ENCODE measurements at regions not wholly inside any gene's neighbourhood (a gene's known extent, or its start where the extent isn't known, plus 50 kb on each side); places are given as distances from the start of the nearest gene placed in this dataset.

DNA sequence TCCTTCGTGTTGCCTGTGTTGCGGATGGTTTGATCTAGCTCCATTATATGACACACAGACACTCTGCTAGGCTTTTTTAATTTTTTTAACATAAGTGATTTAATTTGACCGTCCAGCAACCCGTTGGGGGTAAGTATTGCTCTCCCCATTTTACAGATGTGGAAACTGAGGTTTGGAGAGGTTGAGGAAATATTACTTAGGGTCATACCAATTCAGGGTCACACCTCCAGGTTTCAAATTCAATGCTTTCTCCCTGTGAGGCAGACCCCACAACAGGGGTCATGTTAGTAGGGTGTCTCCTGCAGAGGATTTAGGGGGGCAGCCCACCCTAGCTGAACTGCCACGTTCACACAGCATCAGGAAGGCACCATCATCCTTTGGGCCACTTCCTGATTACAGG lies 179.4 kb downstream of the COPRS start:
- TF ChIP-seq POLR2A (IDR thresholded peaks at IDR 0.05) = no peak
- TF ChIP-seq, protein P1, sequence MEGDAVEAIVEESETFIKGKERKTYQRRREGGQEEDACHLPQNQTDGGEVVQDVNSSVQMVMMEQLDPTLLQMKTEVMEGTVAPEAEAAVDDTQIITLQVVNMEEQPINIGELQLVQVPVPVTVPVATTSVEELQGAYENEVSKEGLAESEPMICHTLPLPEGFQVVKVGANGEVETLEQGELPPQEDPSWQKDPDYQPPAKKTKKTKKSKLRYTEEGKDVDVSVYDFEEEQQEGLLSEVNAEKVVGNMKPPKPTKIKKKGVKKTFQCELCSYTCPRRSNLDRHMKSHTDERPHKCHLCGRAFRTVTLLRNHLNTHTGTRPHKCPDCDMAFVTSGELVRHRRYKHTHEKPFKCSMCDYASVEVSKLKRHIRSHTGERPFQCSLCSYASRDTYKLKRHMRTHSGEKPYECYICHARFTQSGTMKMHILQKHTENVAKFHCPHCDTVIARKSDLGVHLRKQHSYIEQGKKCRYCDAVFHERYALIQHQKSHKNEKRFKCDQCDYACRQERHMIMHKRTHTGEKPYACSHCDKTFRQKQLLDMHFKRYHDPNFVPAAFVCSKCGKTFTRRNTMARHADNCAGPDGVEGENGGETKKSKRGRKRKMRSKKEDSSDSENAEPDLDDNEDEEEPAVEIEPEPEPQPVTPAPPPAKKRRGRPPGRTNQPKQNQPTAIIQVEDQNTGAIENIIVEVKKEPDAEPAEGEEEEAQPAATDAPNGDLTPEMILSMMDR (IDR thresholded peaks at IDR 0.05) = no peak
- no peak for TF ChIP-seq EP300 (IDR thresholded peaks at IDR 0.05)
- no peak for TF ChIP-seq POLR2AphosphoS5 (IDR thresholded peaks at IDR 0.05)

Measured in stomach (tissue), 4 donors.